Kidney (tissue), 13 donors: ENCODE measurements at regions not wholly inside any gene's neighbourhood (a gene's known extent, or its start where the extent isn't known, plus 50 kb on each side); places are given as distances from the start of the nearest gene placed in this dataset.

ENCODE experiments used
- DNase-seq, 5 donors: peaks; one replicate each; pipeline ENCODE4 v3.0.0-alpha.2; 2013 to 2020
- FAIRE-seq: peaks from 2 replicates; lab custom pipeline; 2012; peaks lifted over from hg19 to GRCh38; lab: Jason Lieb, UNC
- H3K27ac ChIP-seq, 2 donors: one replicate each; pipeline ENCODE4 v1.7.0; 2013; ENCODE audit warnings: low read depth in 2 of 2, low read length in 2 of 2, inconsistent platforms in 1 of 2
- H3K27me3 ChIP-seq: one replicate; pipeline ENCODE4 v1.7.1; 2013; ENCODE audit warnings: low read length, inconsistent platforms; ENCODE audit not compliant: control insufficient read depth, insufficient read depth
- H3K36me3 ChIP-seq, 3 donors: one replicate each; pipeline versions ENCODE4 v1.7.0 to v1.7.1; 2013; ENCODE audit warnings: low read length in 3 of 3, control low read depth in 1 of 3, inconsistent platforms in 1 of 3; ENCODE audit not compliant: insufficient read depth in 3 of 3, control insufficient read depth in 2 of 3
- H3K4me1 ChIP-seq, 3 donors: one replicate each; pipeline versions ENCODE4 v1.7.0 to v1.7.1; 2013; ENCODE audit warnings: low read length in 3 of 3, inconsistent platforms in 1 of 3, low read depth in 1 of 3; ENCODE audit not compliant: control insufficient read depth in 2 of 3, insufficient read depth in 2 of 3
- H3K4me3 ChIP-seq, 3 donors: one replicate each; pipeline versions ENCODE4 v1.7.0 to v1.8.1; 2013; ENCODE audit warnings: low read length in 3 of 3, control low read depth in 1 of 3, inconsistent platforms in 1 of 3
- H3K9ac ChIP-seq, 3 donors: one replicate each; pipeline versions ENCODE4 v1.7.0 to v1.7.1; 2013; ENCODE audit warnings: low read length in 3 of 3, control low read depth in 1 of 3, inconsistent platforms in 1 of 3
- H3K9me3 ChIP-seq, 3 donors: one replicate each; pipeline versions ENCODE4 v1.7.0 to v1.7.1; 2013; ENCODE audit warnings: low read length in 3 of 3, control low read depth in 1 of 3, inconsistent platforms in 1 of 3; ENCODE audit not compliant: control insufficient read depth in 2 of 3, insufficient read depth in 1 of 3
- CTCF ChIP-seq: IDR thresholded peaks from 3 replicates; pipeline ENCODE4 v1.5.1; 2012; ENCODE audit warnings: mild to moderate bottlenecking, moderate library complexity, borderline replicate concordance; ENCODE audit not compliant: insufficient read depth; ENCODE audit errors: extremely low read depth
- intact Hi-C: fragments of 100-400 bp; cut with DNase I; formaldehyde crosslinking; loops from one replicate; pipeline ENCODE4 v1.11.1; 2022
- donor health status: control.
- donor health status: control.
- donor health status: control.
- donor health status: control.
- donor health status: control.
- donor health status: DM: yes; HTN: yes; CAD: no.
- donor health status: Normal renal cell carcinoma (clear cell type).

- H3K4me3 ChIP-seq: no peak overlapping the region
- DNase-seq: no peak
- intact Hi-C loops: no loop called here
- no peaks in the 10 kb centered on the region for H3K27me3 ChIP-seq
- no peak for TF ChIP-seq CTCF
- FAIRE-seq: no peak
- no peaks in the 10 kb centered on the region for H3K9me3 ChIP-seq
- H3K36me3 ChIP-seq: no peaks in the 10 kb centered on the region
- no peak overlapping the region for H3K27ac ChIP-seq
- no peaks in the 10 kb centered on the region for H3K4me1 ChIP-seq
- H3K9ac ChIP-seq: no peak overlapping the region
These were observed 167.2 kb upstream of the CTNND2 start for GRCh38 chr5:12071455-12071854.

GRCh38 chr5:12023614-12024241 is 119.5 kb upstream of the CTNND2 start:
- DNase-seq (peak in 2 of 5 donors; percentile 69 to 70), FAIRE-seq (peak; percentile 83)
- Histone ChIP-seq H3K27ac (no peak overlapping the region), H3K9me3 (no peaks in the 10 kb centered on the region), H3K9ac (no peak overlapping the region), H3K4me3 (no peak overlapping the region), H3K36me3 (no peaks in the 10 kb centered on the region), H3K27me3 (no peaks in the 10 kb centered on the region), H3K4me1 (no peaks in the 10 kb centered on the region)
- intact Hi-C loops: no loop called here
- TF ChIP-seq CTCF: no peak

- Histone ChIP-seq H3K36me3 (no peaks in the 10 kb centered on the region), H3K9me3 (no peaks in the 10 kb centered on the region), H3K27me3 (no peaks in the 10 kb centered on the region), H3K27ac (no peak overlapping the region), H3K4me3 (no peak overlapping the region), H3K4me1 (no peaks in the 10 kb centered on the region), H3K9ac (no peak overlapping the region)
- intact Hi-C loops: no loop called here
- DNase-seq: no peak
- FAIRE-seq: no peak
- TF ChIP-seq CTCF: no peak
These were observed 118.2 kb upstream of the CTNND2 start for GRCh38 chr5:12022444-12022843.

GRCh38 chr5:12019306-12019705 is 115.1 kb upstream of the CTNND2 start:
- TF ChIP-seq CTCF: no peak
- no peak for DNase-seq
- no peak for FAIRE-seq

More at GRCh38 chr5:12019306-12019705, 115.1 kb upstream of the CTNND2 start:
- Histone ChIP-seq H3K4me1 (no peaks in the 10 kb centered on the region), H3K9ac (no peak overlapping the region), H3K36me3 (no peaks in the 10 kb centered on the region), H3K27ac (no peak overlapping the region), H3K27me3 (no peaks in the 10 kb centered on the region), H3K9me3 (no peaks in the 10 kb centered on the region), H3K4me3 (no peak overlapping the region)
- intact Hi-C loops: no loop called here
